GM23248 (cell line): ENCODE measurements at regions not wholly inside any gene's neighbourhood (a gene's known extent, or its start where the extent isn't known, plus 50 kb on each side); places are given as distances from the start of the nearest gene placed in this dataset.

Experiments
- DNase-seq: peaks from one replicate; pipeline ENCODE4 v3.0.0-alpha.2; 2015
- H2AFZ ChIP-seq: fragments of 200-600 bp; sonication (generic); 2 replicates; pipeline ENCODE4 v1.6.1; 2016; ENCODE audit warnings: antibody characterized with exemption
- H3F3A ChIP-seq: fragments of 200-600 bp; sonication (generic); 2 replicates; pipeline ENCODE4 v1.6.1; 2016; ENCODE audit warnings: mild to moderate bottlenecking, antibody characterized with exemption, mixed run types; ENCODE audit not compliant: insufficient read depth
- H3K27ac ChIP-seq: fragments of 200-600 bp; sonication (generic); 2 replicates; pipeline ENCODE4 v1.5.1; 2016; ENCODE audit warnings: mild to moderate bottlenecking
- H3K27me3 ChIP-seq: fragments of 200-600 bp; sonication (generic); replicated peaks from 2 replicates; pipeline ENCODE4 v1.6.1; 2016; ENCODE audit warnings: mild to moderate bottlenecking; ENCODE audit not compliant: insufficient read depth
- H3K36me3 ChIP-seq: fragments of 200-600 bp; sonication (generic); 2 replicates; pipeline ENCODE4 v1.6.1; 2016; ENCODE audit warnings: low read depth, mild to moderate bottlenecking
- H3K4me1 ChIP-seq: fragments of 200-600 bp; sonication (generic); 2 replicates; pipeline ENCODE4 v1.6.1; 2016; ENCODE audit warnings: mild to moderate bottlenecking; ENCODE audit not compliant: insufficient read depth
- H3K4me2 ChIP-seq: fragments of 200-600 bp; sonication (generic); one replicate; pipeline ENCODE4 v1.6.1; 2016; ENCODE audit warnings: mild to moderate bottlenecking; ENCODE audit not compliant: unreplicated experiment
- H3K4me3 ChIP-seq: fragments of 200-600 bp; sonication (generic); 2 replicates; pipeline ENCODE4 v1.5.1; 2016; ENCODE audit warnings: mild to moderate bottlenecking
- H3K79me2 ChIP-seq: fragments of 200-600 bp; sonication (generic); 2 replicates; pipeline ENCODE4 v1.6.1; 2016; ENCODE audit warnings: mild to moderate bottlenecking; ENCODE audit not compliant: insufficient read depth
- H3K9ac ChIP-seq: fragments of 200-600 bp; sonication (generic); 2 replicates; pipeline ENCODE4 v1.6.1; 2016; ENCODE audit warnings: mild to moderate bottlenecking
- H3K9me2 ChIP-seq: fragments of 200-600 bp; sonication (generic); 2 replicates; pipeline ENCODE4 v1.6.1; 2016; ENCODE audit warnings: mixed run types, mild to moderate bottlenecking, moderate library complexity; ENCODE audit not compliant: insufficient read depth
- H3K9me3 ChIP-seq: fragments of 200-600 bp; sonication (generic); one replicate; pipeline ENCODE4 v1.6.1; 2017; ENCODE audit warnings: low read depth
- H4K20me1 ChIP-seq: fragments of 200-600 bp; sonication (generic); 2 replicates; pipeline ENCODE4 v1.6.0; 2016; ENCODE audit not compliant: insufficient read depth
- EZH2 ChIP-seq: fragments of 200-600 bp; sonication (generic); IDR thresholded peaks from 2 replicates; pipeline ENCODE4 v1.6.1; 2018; ENCODE audit warnings: antibody characterized with exemption, mild to moderate bottlenecking; ENCODE audit not compliant: insufficient read depth, poor library complexity, severe bottlenecking
- EZH2phosphoT487 ChIP-seq: fragments of 200-600 bp; sonication (generic); IDR thresholded peaks from 2 replicates; pipeline ENCODE4 v1.6.1; 2018; ENCODE audit warnings: antibody characterized with exemption, moderate library complexity, mild to moderate bottlenecking, low read depth; ENCODE audit not compliant: insufficient read depth
- WGBS, 2 experiments: methylation state at CpG; one replicate each; pipeline ENCODE4 v1.1.6; 2015 to 2017; ENCODE audit warnings: low lambda C conversion rate in 2 of 2, low coverage in 1 of 2; ENCODE audit errors: missing lambda C conversion rate in 2 of 2; 5-methylcytosine and 5-hydroxymethylcytosine counted together
- in situ Hi-C: fragments of 300-500 bp; cut with MboI; formaldehyde crosslinking; loops from 2 replicates; pipeline ENCODE4 v1.15.0; 2020

DNA sequence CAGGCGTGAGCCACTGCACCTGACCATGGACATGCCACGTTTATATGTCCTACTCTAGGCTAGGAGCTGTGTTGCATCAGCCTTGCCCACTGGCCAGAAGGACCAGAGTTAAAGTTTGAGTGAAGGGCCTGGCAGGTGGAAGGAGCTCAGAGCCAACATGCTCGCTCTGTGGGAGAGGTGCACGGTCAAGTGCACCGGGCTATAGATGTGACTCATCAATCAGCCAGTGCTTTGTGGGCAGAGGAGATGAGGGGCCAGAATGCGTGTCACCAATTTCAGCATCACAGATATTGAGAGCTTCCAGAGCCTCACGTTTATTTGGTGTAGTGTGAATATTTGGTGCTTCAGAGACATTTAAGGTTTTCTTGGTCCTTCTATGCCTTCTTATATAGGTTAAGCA, 137.3 kb upstream of the KBTBD8 start:
- Histone ChIP-seq H3K4me3 (no peak overlapping the region), H3K79me2 (no peaks in the 10 kb centered on the region), H3K36me3 (no peaks in the 10 kb centered on the region), H3K4me1 (no peaks in the 10 kb centered on the region), H3K4me2 (no peak overlapping the region), H3K27me3 (no peaks in the 10 kb centered on the region), H3K27ac (no peak overlapping the region), H3K9ac (no peak overlapping the region), H3K9me2 (no peaks in the 10 kb centered on the region), H3F3A (no peaks in the 10 kb centered on the region), H2AFZ (no peak overlapping the region), H4K20me1 (no peaks in the 10 kb centered on the region), H3K9me3 (no peaks in the 10 kb centered on the region)
- WGBS, 2 experiments: 60 to 63% methylated on average over 7 of the region's 7 CpGs
- TF ChIP-seq EZH2 (no peak), EZH2phosphoT487 (no peak)
- no peak for DNase-seq
- in situ Hi-C loops: no loop called here

DNA sequence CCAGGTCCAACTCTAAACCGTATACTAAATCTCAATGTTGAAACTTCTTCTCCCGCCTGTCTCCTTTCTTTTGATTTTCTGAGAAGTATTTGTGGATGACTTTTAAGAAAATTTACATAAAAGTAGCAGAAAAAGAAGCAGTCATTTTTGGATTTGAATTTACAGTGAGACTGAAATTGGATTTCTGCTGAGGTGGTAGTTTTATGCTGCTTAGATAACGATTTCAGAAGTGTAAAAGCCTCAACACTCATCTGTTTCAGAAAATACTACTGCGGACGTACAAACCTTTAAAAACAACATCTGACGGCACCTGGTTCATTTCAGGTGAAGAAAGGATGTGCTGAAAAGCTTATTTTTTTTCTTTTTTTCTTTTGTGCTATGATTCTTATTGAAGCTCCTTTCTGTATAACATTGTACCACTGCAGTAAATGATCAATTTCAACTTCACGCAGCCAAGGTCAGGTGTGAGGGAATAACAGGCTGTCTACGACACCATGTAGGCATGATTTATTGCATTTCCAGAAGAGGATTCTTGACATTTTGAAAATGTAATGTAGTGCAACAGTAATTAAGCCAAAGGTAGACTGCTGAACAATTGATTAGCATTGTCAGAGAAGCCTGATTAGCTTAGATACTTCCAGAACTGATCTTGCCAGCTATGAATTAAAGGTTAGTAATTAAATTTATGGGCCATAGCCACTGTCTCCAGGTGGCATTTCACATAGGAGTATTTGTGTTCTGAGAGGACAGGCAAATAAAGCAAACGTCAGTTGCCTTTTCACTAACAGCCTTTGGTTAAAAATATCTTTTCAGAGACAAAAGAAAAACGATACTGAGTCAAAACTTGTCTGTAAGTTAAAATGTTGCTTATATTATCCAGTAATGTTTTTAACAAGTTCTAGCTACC, 134.6 kb upstream of the KBTBD8 start:
- Histone ChIP-seq H4K20me1 (no peaks in the 10 kb centered on the region), H3K27me3 (no peaks in the 10 kb centered on the region), H3K9ac (no peak overlapping the region), H3K79me2 (no peaks in the 10 kb centered on the region), H3K4me2 (no peak overlapping the region), H3K9me2 (no peaks in the 10 kb centered on the region), H3K9me3 (no peaks in the 10 kb centered on the region), H2AFZ (no peak overlapping the region), H3K27ac (no peak overlapping the region), H3F3A (no peaks in the 10 kb centered on the region), H3K36me3 (no peaks in the 10 kb centered on the region), H3K4me3 (no peak overlapping the region), H3K4me1 (no peaks in the 10 kb centered on the region)
- WGBS, 2 experiments: 47 to 50% methylated on average over 10 of the region's 10 CpGs
- TF ChIP-seq EZH2: no peak
- no peak for TF ChIP-seq EZH2phosphoT487
- no peak for DNase-seq
- in situ Hi-C loops: no loop called here

DNA sequence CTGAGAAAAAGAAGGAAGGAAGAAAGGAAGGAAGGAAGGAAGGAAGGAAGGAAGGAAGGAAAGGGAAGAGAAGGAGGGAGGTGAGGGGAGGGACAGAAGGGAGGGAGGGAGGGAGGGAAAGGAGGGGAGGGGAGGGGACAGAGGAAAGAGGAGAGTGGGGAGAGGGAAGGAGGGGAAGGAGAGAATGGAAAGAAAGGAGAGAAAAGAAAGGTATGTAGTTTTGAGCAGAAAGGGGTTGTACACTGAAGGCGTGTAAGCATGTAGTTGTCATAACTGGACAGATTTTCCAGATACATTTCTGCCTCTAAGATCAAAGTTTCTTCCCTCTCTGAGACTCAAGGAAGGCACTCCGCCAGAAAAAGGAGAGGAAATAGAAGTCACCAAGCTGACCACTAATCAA, 113.4 kb upstream of the KBTBD8 start:
- WGBS, 2 experiments: 55 to 59% methylated on average over 2 of the region's 2 CpGs
- Histone ChIP-seq H4K20me1 (no peaks in the 10 kb centered on the region), H3K4me3 (no peak overlapping the region), H3K9me3 (no peaks in the 10 kb centered on the region), H3F3A (no peaks in the 10 kb centered on the region), H3K27ac (no peak overlapping the region), H2AFZ (no peak overlapping the region), H3K27me3 (no peaks in the 10 kb centered on the region), H3K9ac (no peak overlapping the region), H3K9me2 (no peaks in the 10 kb centered on the region), H3K4me2 (no peak overlapping the region), H3K36me3 (no peaks in the 10 kb centered on the region), H3K4me1 (no peaks in the 10 kb centered on the region), H3K79me2 (no peaks in the 10 kb centered on the region)
- no peak for DNase-seq
- in situ Hi-C loops: no loop called here
- TF ChIP-seq EZH2phosphoT487 (no peak), EZH2 (no peak)

DNA sequence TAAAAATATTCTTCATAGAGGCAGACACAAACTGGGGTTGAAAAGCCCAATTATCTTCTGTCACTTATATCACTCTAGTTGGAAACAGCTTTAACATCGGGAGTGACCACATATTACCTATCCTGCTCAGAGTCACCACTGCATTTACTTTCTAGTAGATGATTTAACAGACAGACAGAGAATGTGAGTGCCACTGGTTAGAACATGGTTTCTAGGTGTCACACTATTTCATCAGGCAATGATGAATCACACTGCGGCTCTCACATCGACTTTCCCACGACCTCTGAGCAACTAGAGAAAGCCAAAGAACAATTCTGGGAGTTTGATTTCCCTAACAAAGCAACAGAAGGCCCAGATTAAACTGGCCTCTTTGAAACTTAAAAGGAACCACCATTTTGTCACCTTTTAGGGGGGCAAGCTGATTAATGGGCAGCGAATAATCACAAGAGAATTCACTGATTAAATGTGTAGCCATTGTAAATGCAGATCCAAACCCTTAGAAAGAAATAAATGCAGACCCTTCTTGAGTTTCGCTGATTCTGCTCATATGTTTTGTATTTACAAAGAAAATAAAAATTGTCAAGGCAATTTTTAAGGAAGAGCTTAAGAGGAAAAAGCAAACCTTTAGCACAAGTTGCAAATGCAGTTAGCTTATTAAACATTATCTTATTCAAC, 112.6 kb upstream of the KBTBD8 start:
- Histone ChIP-seq H3K27me3 (no peaks in the 10 kb centered on the region), H3K4me2 (no peak overlapping the region), H2AFZ (no peak overlapping the region), H3K9me3 (no peaks in the 10 kb centered on the region), H3K27ac (no peak overlapping the region), H3F3A (no peaks in the 10 kb centered on the region), H3K36me3 (no peaks in the 10 kb centered on the region), H3K79me2 (no peaks in the 10 kb centered on the region), H3K9ac (no peak overlapping the region), H3K4me3 (no peak overlapping the region), H3K9me2 (no peaks in the 10 kb centered on the region), H3K4me1 (no peaks in the 10 kb centered on the region), H4K20me1 (no peaks in the 10 kb centered on the region)
- TF ChIP-seq EZH2 (no peak), EZH2phosphoT487 (no peak)
- DNase-seq: peak; percentile 51
- in situ Hi-C loops: no loop called here
- WGBS, 2 experiments: 31 to 36% methylated on average over 6 of the region's 6 CpGs
